Activated CD4-positive, alpha-beta T cell treated with anti-CD3 and anti-CD28 coated beads, Interleukin-10, Interleukin-2, amounts not matched to agents 100 ng/mL and 50 ng/mL, durations not matched to agents 16 hours and 8 hours (primary cell): ENCODE measurements at regions not wholly inside any gene's neighbourhood (a gene's known extent, or its start where the extent isn't known, plus 50 kb on each side); places are given as distances from the start of the nearest gene placed in this dataset.
"Not testable (repeated sequence)": the region's sequence is repeated elsewhere in the genome, so short reads cannot be mapped to it uniquely, and the experiment has no call there.

Experiments
- DNase-seq: peaks from one replicate; pipeline ENCODE4 v3.0.0-alpha.2; 2020

GRCh38 chr16:76988526-76988925 lies 202.5 kb upstream of the MON1B start:
- DNase-seq, result no peak

DNA sequence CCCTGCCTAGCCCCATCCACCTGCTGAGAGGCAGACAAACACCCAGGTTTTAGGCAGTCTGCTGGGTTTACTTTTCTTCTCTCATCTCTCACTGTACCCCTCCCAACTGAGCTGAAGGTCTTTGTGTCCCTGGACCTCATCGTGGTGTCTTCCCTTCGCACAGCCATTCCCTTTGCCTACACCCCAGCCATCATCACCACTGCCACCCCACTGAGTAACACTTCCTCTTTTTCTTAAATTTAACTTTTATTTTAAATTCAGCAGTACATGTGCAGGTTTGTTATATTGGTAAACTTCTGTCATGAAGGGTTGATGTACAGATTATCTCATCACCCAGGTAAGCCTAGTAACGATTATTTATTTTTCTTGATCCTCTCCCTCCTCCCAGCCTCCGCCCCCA lies 188.3 kb upstream of the MON1B start:
- no peak for DNase-seq

DNA sequence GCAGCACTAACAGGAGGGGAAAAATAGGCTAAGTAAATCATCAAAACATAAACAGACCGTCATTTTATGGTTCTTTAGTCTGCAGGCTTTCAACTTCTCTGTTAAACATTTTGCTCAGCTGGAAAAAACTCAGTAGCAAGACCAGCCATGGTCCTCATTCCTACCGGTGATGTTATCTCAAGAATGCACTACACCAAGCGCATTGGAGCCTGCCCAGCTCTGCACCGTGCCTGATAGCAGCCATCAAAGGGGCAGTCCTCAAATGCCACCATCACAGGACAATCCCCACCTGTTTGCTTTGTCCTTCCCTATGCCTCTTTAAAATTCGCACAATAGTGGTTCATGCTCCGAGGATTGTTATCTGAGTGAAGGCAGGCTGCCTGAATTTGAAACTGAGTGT lies 181.5 kb upstream of the MON1B start:
- no peak for DNase-seq

GRCh38 chr16:77014441-77014840 lies 176.5 kb upstream of the MON1B start:
- no peak for DNase-seq

DNA sequence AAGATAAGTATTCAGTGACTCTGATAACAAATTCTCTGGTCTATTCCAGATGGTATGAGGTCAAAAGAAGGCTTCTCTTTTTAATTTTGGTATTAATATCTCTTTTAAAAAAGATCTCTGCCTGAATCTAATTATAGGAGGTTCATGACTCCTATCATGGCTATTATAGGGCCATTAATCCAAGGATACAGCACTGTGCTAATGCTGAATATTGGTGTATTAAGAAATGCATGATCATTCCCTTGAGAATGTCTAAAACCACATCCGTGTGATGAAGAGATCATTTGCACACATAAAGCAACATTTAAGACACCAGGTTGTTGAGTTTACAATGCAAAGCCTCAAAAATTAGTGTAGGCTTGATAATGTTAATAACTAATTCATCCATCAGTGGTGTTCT lies 160.4 kb upstream of the MON1B start:
- no peak for DNase-seq

DNA sequence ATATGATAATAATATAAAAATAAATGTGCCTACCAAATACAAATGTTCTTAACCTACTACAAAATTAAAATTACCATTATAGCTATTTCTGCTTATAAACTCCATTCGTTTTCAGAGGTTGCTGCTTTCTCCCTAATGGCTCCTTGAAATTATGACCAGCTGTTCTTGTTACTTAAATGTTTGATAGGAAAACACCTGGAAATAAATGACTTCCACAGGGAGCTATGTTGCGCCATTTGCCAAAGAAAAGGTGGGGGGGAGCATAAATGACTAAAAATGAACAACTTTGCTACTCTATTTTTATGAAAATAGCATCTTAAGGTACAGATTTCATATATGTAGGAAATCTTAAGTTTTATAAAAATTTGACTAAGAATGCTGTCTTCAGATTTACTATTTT lies 157.5 kb upstream of the MON1B start:
- DNase-seq, result no peak

DNA sequence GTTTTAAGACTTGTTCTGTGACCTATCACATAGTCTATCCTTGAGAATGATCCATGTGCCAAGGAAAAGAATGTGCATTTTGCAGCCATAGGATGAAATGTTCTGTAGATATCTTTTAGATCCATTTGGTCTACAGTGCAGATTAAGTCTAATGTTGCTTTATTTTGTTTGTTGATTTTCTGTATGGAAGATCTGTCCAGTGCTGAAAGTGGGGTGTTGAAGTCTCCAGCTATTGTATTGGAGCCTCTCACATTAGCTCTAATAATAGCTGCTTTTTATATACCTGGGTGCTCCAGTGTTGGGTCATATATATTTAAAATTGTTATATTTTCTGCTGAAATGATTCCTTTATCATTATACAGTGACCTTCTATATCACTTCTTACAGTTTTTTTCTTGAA lies 155.6 kb upstream of the MON1B start:
- no peak for DNase-seq

- no peak for DNase-seq
These were observed 153.2 kb upstream of the MON1B start for GRCh38 chr16:77037696-77038347.

- DNase-seq, result no peak
These were observed 149.5 kb upstream of the MON1B start for GRCh38 chr16:77041468-77041867.

DNA sequence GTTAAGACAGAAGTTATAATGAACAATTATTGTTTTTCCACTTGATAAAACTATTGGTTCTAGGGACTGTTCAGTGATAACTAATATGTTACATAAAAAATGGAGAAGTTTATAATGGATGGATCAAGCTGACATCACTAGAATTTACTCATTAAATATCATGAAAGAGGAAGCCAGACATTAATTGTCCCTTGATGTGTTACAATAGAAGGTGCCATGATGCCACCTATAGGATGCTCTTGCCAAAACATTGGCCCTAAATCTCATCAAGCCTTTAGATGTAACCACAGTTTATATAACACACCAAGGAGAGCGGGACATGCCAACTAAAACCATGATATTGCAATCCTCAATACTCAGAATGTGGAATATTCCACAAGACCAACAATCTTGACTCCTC lies 147.9 kb upstream of the MON1B start:
- DNase-seq, result peak; percentile 13

DNA sequence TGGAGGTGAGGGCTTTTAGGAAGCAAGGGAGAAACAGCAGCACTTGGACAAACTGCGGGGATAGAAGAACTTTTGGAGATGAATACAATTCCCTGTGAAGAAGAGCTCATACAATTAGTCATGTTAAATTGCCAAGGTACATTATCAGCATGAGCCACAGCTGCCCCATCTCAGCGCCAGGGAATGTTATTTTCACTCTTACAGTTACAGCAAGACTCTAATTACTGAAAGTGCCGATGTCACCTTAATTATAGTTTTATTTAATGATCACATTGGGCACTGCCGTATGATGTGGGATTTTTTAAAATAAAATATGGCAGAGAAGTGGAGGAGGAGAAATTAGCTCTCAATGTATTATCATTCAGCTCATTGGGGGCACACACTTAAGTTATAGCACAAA lies 144.8 kb upstream of the MON1B start:
- no peak for DNase-seq

DNA sequence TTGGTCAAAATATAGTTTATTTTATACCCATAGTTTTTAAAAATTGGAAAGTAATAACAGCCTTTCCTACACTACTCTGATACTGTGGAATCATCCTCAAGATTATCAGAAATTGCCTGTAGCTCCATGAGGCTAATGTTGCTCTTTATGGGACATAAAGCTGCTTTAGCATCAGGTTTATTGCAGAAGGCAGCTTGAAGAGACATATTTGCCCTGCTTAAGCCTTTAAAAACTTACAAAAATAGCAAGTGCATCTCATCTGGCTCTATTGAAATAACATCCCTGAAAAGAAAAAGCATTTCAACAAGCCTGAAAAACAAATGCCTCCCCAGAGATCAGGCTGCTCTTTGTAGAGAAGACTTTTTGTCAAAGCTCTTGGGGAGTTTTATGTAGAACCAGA lies 142.9 kb upstream of the MON1B start:
- no peak for DNase-seq

- no peak for DNase-seq
These were observed 141.4 kb upstream of the MON1B start for GRCh38 chr16:77049577-77049976.

- DNase-seq, result not testable (repeated sequence)
These were observed 134.4 kb upstream of the MON1B start for GRCh38 chr16:77056597-77056996.

DNA sequence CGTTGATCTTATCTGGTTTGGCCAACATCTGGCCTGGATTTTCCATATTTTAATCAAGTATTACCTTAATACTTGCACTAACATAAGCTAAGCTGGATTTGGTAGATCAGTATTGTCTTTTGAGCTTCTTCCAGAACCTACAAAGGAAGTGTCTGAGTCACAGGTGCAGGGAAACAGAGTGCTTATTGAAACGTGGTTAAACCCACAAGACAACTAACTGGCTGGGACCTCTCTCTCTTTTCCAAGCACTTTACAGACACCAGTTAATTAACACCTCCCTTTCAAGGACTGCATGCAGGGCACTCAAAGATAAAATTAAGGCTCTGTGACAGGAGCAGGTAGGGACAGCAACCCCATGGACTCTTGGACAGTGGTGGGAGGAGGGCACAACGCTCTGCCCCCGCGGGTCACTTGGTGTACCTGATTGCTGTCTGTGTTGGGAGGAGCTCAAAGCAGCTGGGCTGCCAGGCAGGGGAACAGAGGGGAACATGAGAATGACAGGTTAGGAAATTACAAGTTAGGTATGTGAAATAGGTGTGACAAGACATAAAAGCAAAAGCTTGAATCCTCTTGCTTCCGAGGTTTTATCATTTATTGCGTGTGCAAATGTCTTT lies 133.7 kb upstream of the MON1B start:
- DNase-seq, result no peak

DNA sequence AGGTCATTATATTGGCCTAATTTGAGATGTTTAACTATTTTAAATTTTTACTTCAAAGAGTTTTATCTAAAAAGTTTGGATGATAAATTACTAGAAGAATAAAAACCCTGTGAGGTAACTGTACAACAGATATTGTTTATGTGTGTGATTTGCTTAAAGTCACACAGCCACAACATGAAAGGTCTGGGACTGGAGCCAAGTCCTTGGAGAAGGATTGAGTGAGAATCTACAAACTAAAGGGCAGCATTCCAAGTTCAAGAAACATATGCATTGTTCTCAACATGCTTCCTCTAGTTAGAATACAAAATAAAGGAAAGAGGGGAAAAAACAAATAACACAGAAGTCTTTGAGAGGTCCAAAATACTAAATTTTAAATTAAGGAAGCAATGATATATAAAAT lies 131.5 kb upstream of the MON1B start:
- no peak for DNase-seq

- no peak for DNase-seq
These were observed 130.4 kb upstream of the MON1B start for GRCh38 chr16:77060614-77061013.

GRCh38 chr16:77062878-77063675 lies 127.9 kb upstream of the MON1B start:
- DNase-seq, result no peak

DNA sequence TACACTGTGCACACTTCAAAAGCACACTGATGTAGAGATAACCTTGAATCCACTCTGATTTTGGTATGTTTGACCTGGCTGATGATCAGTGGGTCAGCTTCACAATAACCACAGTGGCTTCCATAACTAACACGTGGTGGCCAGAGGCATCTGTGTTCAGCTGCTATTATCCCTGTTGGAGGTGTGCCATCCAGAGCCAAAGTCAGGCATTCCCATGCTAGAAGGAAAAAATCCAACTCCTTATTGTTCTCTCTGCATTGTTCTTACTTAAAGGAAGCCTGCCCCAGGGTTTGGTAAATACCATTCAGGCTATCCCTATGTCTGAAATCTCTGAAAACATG lies 127.3 kb upstream of the MON1B start:
- DNase-seq, result no peak

DNA sequence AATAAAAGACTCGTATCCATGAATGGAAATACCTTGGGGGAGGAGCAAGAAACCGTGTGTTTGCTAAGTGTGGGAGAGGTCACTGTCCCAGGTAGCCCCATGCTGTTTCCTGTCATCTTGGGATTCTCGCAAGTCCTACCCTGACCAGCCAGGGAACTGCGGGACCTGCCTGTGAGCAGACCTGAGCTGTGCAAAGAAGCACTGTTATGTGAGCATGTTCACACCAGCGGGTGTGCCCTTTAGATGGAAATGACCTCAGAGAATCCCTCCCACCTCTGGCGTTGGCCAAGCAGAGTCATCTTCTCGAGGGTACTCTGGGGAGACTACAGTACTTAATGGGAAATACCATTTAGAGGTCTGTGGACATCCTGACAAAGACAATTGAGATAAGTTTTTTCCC lies 127.0 kb upstream of the MON1B start:
- DNase-seq, result no peak

DNA sequence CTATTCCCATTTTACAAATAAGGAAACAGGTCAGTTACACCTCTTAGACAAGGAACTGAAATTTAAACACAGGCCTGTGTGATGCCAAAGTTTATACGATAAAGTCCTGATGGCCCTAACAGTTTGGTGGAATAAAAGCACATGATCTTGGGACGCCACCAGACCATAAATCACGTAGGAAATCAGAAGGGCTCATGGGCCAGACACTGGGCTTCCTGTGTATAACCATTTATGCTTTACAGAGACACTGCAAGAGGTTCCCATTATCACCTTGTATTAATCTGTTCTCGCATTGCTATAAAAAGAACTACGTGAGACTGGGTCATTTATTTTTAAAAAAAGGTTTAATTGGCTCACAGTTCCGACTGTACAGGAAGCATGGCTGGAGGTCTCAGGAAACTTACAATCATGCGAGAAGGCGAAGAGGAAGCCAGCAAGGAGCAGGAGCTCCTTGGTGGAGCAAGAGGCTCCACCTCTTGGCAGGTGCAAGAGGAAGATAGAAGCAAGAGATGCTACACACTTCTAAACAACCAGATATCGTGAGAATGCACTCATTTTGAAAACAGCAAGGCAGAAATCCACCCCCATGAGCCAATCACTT lies 124.0 kb upstream of the MON1B start:
- no peak for DNase-seq

DNA sequence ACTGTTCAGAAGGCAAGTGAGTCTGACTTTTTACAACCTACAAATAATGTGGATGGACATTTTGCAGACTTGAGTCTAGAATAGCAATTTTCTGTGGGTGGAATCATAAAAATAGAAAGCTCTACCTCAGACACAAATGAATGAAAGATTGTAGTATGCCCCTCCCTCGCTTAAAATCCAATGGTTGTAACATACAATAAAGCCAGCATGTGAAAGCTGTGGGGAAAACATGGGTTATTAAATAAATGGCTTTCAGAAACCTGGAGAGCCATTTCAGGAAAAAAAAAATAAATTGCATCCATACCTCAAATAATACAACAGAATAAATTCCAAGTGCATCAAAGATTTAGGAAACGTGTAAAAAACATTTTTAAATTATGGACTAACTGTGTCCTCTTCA lies 123.1 kb upstream of the MON1B start:
- no peak for DNase-seq

- no peak for DNase-seq
These were observed 122.6 kb upstream of the MON1B start for GRCh38 chr16:77068402-77068801.

- DNase-seq, result no peak
These were observed 121.1 kb upstream of the MON1B start for GRCh38 chr16:77069929-77070328.
